GM12875 (cell line): ENCODE measurements at regions not wholly inside any gene's neighbourhood (a gene's known extent, or its start where the extent isn't known, plus 50 kb on each side); places are given as distances from the start of the nearest gene placed in this dataset.

Source experiments
- H3K4me3 ChIP-seq: one replicate; pipeline ENCODE4 v1.5.1; 2011; ENCODE audit warnings: low read depth, low read length, control low read depth
- TF ChIP-seq, protein P1 (sequence below): IDR thresholded peaks from 2 replicates; pipeline ENCODE4 v1.5.1; 2011; ENCODE audit warnings: low read depth, mild to moderate bottlenecking, control low read depth, inconsistent platforms, low read length, moderate library complexity, borderline replicate concordance; ENCODE audit not compliant: insufficient read depth

GRCh38 chr11:105315287-105315686, 175.7 kb upstream of the CARD18 start:
- TF ChIP-seq, protein P1, sequence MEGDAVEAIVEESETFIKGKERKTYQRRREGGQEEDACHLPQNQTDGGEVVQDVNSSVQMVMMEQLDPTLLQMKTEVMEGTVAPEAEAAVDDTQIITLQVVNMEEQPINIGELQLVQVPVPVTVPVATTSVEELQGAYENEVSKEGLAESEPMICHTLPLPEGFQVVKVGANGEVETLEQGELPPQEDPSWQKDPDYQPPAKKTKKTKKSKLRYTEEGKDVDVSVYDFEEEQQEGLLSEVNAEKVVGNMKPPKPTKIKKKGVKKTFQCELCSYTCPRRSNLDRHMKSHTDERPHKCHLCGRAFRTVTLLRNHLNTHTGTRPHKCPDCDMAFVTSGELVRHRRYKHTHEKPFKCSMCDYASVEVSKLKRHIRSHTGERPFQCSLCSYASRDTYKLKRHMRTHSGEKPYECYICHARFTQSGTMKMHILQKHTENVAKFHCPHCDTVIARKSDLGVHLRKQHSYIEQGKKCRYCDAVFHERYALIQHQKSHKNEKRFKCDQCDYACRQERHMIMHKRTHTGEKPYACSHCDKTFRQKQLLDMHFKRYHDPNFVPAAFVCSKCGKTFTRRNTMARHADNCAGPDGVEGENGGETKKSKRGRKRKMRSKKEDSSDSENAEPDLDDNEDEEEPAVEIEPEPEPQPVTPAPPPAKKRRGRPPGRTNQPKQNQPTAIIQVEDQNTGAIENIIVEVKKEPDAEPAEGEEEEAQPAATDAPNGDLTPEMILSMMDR: no peak
- H3K4me3 ChIP-seq: no peak overlapping the region

- TF ChIP-seq, protein P1: no peak
- no peak overlapping the region for H3K4me3 ChIP-seq
Measured at GRCh38 chr11:105312266-105312665, 172.7 kb upstream of the CARD18 start.

- TF ChIP-seq, protein P1: no peak
- H3K4me3 ChIP-seq: no peak overlapping the region
Measured at GRCh38 chr11:105298630-105299029, 159.1 kb upstream of the CARD18 start.

DNA sequence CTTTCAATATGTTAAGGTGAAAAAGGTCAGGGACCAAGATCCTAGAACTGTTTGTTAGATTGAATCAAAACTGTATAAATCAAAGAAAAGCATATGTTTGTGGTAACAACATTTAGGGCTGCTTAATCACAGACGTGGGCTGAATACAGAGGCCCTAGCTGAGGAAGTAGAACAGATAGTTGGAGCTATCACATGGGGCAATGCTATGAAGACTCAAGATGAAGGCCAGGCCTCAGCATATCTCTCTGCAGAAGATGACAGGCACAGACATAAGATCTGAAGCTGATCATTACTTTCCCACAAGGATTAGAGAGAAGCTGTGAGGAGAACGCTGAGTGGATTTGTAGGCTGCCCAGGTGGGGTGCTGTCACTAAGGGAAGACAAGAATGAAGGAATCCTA, 158.6 kb upstream of the CARD18 start:
- H3K4me3 ChIP-seq: no peak overlapping the region
- TF ChIP-seq, protein P1: no peak

DNA sequence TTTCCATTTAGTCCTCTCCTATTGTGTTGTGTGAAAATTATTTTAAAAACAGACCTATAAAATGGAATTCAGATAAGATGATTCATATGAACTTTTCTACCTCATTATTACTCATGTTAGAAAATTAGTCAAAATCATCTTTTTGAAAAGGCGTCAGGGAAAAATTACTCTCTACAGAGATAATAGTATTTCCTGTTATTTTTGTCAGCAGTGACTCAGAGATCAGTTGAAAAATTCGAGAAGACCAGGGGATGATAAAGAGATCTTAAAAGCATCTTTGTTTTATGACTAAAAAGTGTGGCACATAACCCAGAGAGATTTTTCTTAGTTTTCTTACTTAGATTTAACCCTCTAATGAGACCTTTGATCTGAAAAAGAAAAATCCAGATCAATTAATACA, 157.9 kb upstream of the CARD18 start:
- TF ChIP-seq, protein P1: no peak
- H3K4me3 ChIP-seq: no peak overlapping the region

DNA sequence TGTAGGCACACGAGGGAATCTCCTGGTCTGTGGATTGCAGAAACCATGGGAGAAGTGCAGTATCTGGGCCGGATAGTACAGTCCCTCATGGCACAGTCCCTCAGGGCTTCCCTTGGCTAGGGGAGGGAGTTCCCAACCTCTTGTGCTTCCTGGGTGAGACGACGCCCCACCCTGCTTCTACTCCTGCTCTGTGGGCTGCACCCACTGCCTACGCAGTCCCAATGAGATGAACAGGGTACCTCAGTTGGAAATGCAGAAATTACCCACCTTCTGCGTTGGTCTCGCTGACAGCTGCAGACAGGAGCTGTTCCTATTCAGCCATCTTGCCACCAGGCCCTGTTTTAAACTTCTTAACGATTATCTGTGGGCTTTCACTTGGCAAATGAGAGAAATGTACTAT, 157.2 kb upstream of the CARD18 start:
- no peak overlapping the region for H3K4me3 ChIP-seq
- TF ChIP-seq, protein P1: no peak

- TF ChIP-seq, protein P1: no peak
- no peak overlapping the region for H3K4me3 ChIP-seq
Measured at GRCh38 chr11:105296386-105296785, 156.8 kb upstream of the CARD18 start.
